Spleen (tissue), 11 donors: ENCODE measurements at regions not wholly inside any gene's neighbourhood (a gene's known extent, or its start where the extent isn't known, plus 50 kb on each side); places are given as distances from the start of the nearest gene placed in this dataset.
"Not testable (repeated sequence)": the region's sequence is repeated elsewhere in the genome, so short reads cannot be mapped to it uniquely, and the experiment has no call there.

Experiments
- DNase-seq: peaks from one replicate; pipeline ENCODE4 v3.0.0-alpha.2; 2020
- H3K27ac ChIP-seq, 8 donors: fragments of 200-600 bp; sonication (generic) in 7 of 8; 1 replicate in 4 of 8; 2 replicates in 4 of 8; pipeline versions ENCODE4 v1.5.0 to v1.8.0; 2016 to 2021; ENCODE audit warnings: inconsistent platforms in 4 of 8, mild to moderate bottlenecking in 4 of 8, moderate library complexity in 1 of 8
- H3K27me3 ChIP-seq, 7 donors: fragments of 200-600 bp; sonication (generic) in 6 of 7; replicated peaks in 1 of 7; 1 replicate in 4 of 7; 2 replicates in 3 of 7; pipeline versions ENCODE4 v1.5.0 to v1.8.0; 2016 to 2021; ENCODE audit warnings: inconsistent platforms in 3 of 7, mild to moderate bottlenecking in 1 of 7
- H3K36me3 ChIP-seq, 6 donors: fragments of 200-600 bp; sonication (generic) in 5 of 6; 1 replicate in 4 of 6; 2 replicates in 2 of 6; pipeline versions ENCODE4 v1.5.0 to v1.8.0; 2016 to 2021; ENCODE audit warnings: inconsistent platforms in 2 of 6
- H3K4me1 ChIP-seq, 6 donors: fragments of 200-600 bp; sonication (generic) in 5 of 6; 1 replicate in 3 of 6; 2 replicates in 3 of 6; pipeline versions ENCODE4 v1.5.0 to v1.8.0; 2016 to 2021; ENCODE audit warnings: inconsistent platforms in 3 of 6
- H3K4me3 ChIP-seq, 8 donors: fragments of 200-600 bp; sonication (generic) in 7 of 8; 1 replicate in 4 of 8; 2 replicates in 4 of 8; pipeline versions ENCODE4 v1.5.0 to v1.8.0; 2016 to 2021; ENCODE audit warnings: inconsistent platforms in 4 of 8, mild to moderate bottlenecking in 4 of 8, moderate library complexity in 2 of 8
- H3K9me3 ChIP-seq, 8 donors: fragments of 200-600 bp; sonication (generic) in 7 of 8; 1 replicate in 4 of 8; 2 replicates in 4 of 8; pipeline versions ENCODE4 v1.5.0 to v1.8.0; 2016 to 2021; ENCODE audit warnings: inconsistent platforms in 4 of 8
- POLR2A ChIP-seq, 3 donors: fragments of 450-650 bp; IDR thresholded peaks; one replicate each; pipeline ENCODE4 v1.5.1; 2017; ENCODE audit warnings: antibody characterized with exemption in 3 of 3, mild to moderate bottlenecking in 1 of 3
- POLR2AphosphoS5 ChIP-seq, 3 donors: sonication (generic); formaldehyde crosslinking; IDR thresholded peaks; one replicate each; pipeline ENCODE4 v1.5.1; 2017; ENCODE audit warnings: antibody characterized with exemption in 3 of 3
- WGBS, 5 donors: extraction: QIAGEN DNeasy Blood & Tissue Kit in 3 of 5; methylation state at CpG; one replicate each; pipeline versions ENCODE4 v1.1.5 to v1.1.7; 2013 to 2018; 5-methylcytosine and 5-hydroxymethylcytosine counted together
- intact Hi-C: fragments of 100-400 bp; cut with DNase I; formaldehyde crosslinking; loops from one replicate; pipeline ENCODE4 v1.15.0; 2023; ENCODE audit warnings: low total_unique reads
- TF ChIP-seq, protein P1 (sequence below), 11 experiments: fragments of 200-600 bp in 7 of 11; fragments of 450-650 bp in 4 of 11; sonication (generic) in 4 of 11; IDR thresholded peaks in 8 of 11; conservative IDR thresholded peaks in 3 of 11; 1 replicate in 7 of 11; 2 replicates in 4 of 11; pipeline versions ENCODE4 v1.4.0 to v1.8.0; 2016 to 2021; ENCODE audit warnings: antibody characterized with exemption in 11 of 11, inconsistent platforms in 4 of 11, mild to moderate bottlenecking in 1 of 11
- donor health status: healthy with polysubstance abuse.
- donor health status: DM: no; HTN: no; CAD: no; lungs with moderate emphysema.
- donor health status: DM: no; HTN: no; CAD: no.
- donor health status: Bipolar disorder and iron deficiency.
- donor health status: healthy.
- donor health status: DM: no; HTN: no; CAD: no.
- donor health status: DM: yes; HTN: yes; CAD: no.

DNA sequence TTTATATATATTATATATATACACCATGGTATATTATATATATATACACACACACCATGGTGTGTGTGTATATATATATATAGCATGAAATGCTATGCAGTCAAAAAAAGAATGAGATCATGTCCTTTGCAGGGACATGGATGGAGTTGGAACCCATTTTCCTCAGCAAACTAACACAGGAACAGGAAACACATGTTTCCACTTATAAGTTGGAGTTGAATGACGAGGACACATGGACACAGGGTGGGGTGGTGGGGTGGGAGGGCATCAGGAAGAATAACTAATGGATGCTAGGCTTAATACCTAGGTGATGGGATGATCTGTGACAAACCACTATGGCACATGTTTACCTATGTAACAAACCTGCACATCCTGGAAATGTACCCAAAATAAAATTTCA is 293.6 kb upstream of the NDST3 start:
- no peak for DNase-seq
- Histone ChIP-seq H3K4me3 (no peak overlapping the region), H3K36me3 (no peaks in the 10 kb centered on the region), H3K27ac (no peak overlapping the region), H3K4me1 (no peaks in the 10 kb centered on the region), H3K27me3 (no peaks in the 10 kb centered on the region), H3K9me3 (peaks cover 0 to 10% (median 0%) of the 10 kb centered on the region in 8 donors)
- intact Hi-C loops = no loop called here
- TF ChIP-seq, protein P1, sequence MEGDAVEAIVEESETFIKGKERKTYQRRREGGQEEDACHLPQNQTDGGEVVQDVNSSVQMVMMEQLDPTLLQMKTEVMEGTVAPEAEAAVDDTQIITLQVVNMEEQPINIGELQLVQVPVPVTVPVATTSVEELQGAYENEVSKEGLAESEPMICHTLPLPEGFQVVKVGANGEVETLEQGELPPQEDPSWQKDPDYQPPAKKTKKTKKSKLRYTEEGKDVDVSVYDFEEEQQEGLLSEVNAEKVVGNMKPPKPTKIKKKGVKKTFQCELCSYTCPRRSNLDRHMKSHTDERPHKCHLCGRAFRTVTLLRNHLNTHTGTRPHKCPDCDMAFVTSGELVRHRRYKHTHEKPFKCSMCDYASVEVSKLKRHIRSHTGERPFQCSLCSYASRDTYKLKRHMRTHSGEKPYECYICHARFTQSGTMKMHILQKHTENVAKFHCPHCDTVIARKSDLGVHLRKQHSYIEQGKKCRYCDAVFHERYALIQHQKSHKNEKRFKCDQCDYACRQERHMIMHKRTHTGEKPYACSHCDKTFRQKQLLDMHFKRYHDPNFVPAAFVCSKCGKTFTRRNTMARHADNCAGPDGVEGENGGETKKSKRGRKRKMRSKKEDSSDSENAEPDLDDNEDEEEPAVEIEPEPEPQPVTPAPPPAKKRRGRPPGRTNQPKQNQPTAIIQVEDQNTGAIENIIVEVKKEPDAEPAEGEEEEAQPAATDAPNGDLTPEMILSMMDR (IDR thresholded peaks at IDR 0.05 in 8 of 11, conservative IDR thresholded peaks at IDR 0.05 in 3 of 11) = no peak
- TF ChIP-seq POLR2AphosphoS5 (IDR thresholded peaks at IDR 0.05) = no peak
- no peak for TF ChIP-seq POLR2A (IDR thresholded peaks at IDR 0.05)
- WGBS, 5 donors = 16 to 44% (median 19%) methylated on average over 1 of the region's 1 CpG

DNA sequence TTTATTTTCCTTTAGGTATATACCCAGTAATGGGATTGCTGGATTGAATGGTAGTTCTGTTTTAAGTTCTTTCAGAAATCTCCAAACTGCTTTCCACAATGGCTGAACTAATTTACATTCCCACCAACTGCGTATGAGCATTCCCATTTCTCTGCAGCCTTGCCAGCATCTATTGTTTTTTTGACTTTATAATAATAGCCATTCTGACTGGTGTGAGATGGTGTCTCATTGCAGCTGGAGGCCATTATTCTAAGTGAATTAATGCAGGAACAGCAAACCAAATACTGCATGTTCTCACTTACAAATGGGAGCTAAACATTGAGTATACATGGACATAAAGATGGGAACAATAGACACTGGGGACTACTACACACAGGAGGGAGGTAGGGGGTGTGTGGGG is 288.9 kb upstream of the NDST3 start:
- H3K27ac ChIP-seq, intact Hi-C loops, H3K36me3 ChIP-seq, DNase-seq, H3K27me3 ChIP-seq, H3K4me1 ChIP-seq, H3K4me3 ChIP-seq: not testable (repeated sequence)
- 0 to 90% (median 59%) methylated on average over 1 of the region's 1 CpG for WGBS, 5 donors
- peaks cover 0 to 10% (median 0%) of the 10 kb centered on the region in 8 donors for H3K9me3 ChIP-seq

DNA sequence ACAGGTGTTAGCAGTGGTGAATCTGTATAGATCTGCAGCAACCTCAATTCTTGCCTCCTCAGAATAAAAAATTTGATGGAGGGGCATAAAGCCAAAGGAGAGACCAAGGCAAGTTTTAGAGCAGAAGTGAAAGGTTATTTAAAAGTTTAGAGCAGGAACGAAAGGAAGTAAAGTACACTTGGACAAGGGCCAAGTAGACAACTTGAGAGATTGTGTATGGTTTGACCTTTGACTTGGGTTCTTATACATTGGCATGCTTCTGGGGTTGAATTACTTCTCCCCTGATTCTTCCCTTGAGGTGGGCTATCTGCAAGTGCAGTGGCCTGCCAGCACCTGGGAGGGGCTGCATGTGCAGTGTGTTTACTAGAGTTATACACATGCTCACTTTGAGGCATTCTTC is 278.8 kb upstream of the NDST3 start:
- Histone ChIP-seq H3K9me3 (peaks cover 0 to 33% (median 10%) of the 10 kb centered on the region in 8 donors), H3K27ac (no peak overlapping the region), H3K36me3 (no peaks in the 10 kb centered on the region), H3K27me3 (no peaks in the 10 kb centered on the region), H3K4me3 (no peak overlapping the region), H3K4me1 (no peaks in the 10 kb centered on the region)
- intact Hi-C loops = no loop called here
- WGBS, 5 donors = 50 to 69% (median 54%) methylated on average over 1 of the region's 1 CpG
- no peak for DNase-seq
- TF ChIP-seq, protein P1 (IDR thresholded peaks at IDR 0.05 in 8 of 11, conservative IDR thresholded peaks at IDR 0.05 in 3 of 11) = no peak
- TF ChIP-seq POLR2AphosphoS5 (IDR thresholded peaks at IDR 0.05) = no peak
- no peak for TF ChIP-seq POLR2A (IDR thresholded peaks at IDR 0.05)

DNA sequence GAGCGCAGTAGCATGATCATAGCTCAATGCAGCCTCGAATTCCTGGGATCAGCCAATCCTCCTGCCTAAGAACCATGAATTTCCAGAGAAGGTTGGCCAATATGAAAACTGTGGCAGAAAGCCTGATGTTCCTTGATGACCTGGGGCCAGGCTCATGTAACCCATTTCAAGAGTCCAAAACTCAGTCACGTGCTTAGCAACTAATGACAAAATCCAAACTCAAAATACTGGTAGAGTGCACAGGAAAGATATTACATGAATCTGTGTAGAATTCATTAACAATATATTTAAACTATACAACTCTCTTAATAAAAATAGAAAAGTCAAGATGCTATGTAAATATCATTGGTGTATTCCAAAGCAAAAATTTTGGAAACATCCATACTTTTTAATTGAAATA is 265.7 kb upstream of the NDST3 start:
- H3K36me3 ChIP-seq = no peaks in the 10 kb centered on the region
- no peaks in the 10 kb centered on the region for H3K9me3 ChIP-seq
- H3K27me3 ChIP-seq = no peaks in the 10 kb centered on the region
- no peak overlapping the region for H3K27ac ChIP-seq
- no peak for DNase-seq
- WGBS, 5 donors = 55 to 80% (median 67%) methylated on average over 3 of the region's 3 CpGs
- TF ChIP-seq POLR2AphosphoS5 (IDR thresholded peaks at IDR 0.05) = no peak
- TF ChIP-seq POLR2A (IDR thresholded peaks at IDR 0.05) = no peak
- TF ChIP-seq, protein P1 (IDR thresholded peaks at IDR 0.05 in 8 of 11, conservative IDR thresholded peaks at IDR 0.05 in 3 of 11) = no peak
- intact Hi-C loops = no loop called here
- H3K4me3 ChIP-seq = no peak overlapping the region
- H3K4me1 ChIP-seq = no peaks in the 10 kb centered on the region
